Stimulated activated CD4-positive, alpha-beta T cell treated with anti-CD3 and anti-CD28 coated beads, TNF-alpha, amount 100 ng/mL, for 48 hours (primary cell): ENCODE measurements at regions not wholly inside any gene's neighbourhood (a gene's known extent, or its start where the extent isn't known, plus 50 kb on each side); places are given as distances from the start of the nearest gene placed in this dataset.

Experiments used
- DNase-seq, 3 donors: peaks; one replicate each; pipeline ENCODE4 v3.0.0-alpha.2; 2020; ENCODE audit warnings: low read depth in 3 of 3

GRCh38 chrX:69110116-69110530, 55.1 kb downstream of the PJA1 start:
- no peak for DNase-seq

DNA sequence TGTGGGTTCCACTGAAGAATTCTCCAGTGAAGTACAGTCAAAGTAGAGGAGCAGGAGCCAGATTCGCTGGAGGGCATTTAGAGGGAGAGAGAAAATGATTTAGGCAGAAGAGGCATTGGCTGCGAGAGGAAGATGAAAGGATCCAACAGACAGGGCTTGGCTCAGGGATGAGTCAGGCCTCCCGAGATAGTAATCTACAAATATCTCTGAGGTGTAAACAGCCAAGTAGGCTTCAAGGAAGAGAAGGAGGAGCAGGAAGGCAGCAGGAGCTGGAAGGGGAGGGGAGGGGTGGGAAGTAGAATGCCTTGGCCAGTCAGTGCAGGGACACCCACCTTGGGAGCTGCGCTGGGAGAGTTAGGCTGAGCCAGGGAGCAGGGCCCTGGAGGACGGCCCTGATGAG, 55.5 kb downstream of the PJA1 start:
- DNase-seq, result no peak

DNA sequence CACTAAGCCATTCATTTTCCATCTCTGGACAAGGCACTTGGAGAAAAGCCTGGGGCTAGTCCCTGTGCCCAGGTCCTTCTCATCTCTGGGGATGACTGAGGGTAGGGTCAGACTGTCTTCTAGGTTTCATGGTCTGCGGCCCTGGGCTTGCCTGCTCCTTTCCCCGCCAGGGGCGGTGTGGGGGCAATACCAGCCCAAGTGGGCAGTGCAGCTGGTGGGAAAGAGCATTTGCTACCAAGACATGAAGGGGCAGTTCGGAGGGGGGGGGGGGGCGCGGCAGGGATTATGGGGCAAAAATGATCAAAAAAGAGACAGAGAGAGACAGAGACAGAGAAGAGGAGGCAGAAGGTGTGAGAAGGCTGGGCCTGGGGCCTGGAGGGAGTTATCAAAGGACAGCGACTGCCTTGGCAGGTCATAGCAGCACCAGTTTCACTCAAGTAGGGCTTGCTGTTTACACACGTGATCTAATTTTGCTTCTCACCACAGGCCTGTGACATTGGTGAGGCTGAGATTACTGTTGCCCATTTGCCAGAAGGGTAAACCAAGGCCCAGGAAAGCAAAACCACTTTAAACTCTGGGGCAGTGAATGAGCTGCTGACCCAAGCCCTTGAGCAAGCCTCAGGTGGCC, 56.1 kb downstream of the PJA1 start:
- no peak for DNase-seq

GRCh38 chrX:69107747-69108401, 57.4 kb downstream of the PJA1 start:
- no peak for DNase-seq

- no peak for DNase-seq
Observed at GRCh38 chrX:69107231-69107739, 58.0 kb downstream of the PJA1 start.

DNA sequence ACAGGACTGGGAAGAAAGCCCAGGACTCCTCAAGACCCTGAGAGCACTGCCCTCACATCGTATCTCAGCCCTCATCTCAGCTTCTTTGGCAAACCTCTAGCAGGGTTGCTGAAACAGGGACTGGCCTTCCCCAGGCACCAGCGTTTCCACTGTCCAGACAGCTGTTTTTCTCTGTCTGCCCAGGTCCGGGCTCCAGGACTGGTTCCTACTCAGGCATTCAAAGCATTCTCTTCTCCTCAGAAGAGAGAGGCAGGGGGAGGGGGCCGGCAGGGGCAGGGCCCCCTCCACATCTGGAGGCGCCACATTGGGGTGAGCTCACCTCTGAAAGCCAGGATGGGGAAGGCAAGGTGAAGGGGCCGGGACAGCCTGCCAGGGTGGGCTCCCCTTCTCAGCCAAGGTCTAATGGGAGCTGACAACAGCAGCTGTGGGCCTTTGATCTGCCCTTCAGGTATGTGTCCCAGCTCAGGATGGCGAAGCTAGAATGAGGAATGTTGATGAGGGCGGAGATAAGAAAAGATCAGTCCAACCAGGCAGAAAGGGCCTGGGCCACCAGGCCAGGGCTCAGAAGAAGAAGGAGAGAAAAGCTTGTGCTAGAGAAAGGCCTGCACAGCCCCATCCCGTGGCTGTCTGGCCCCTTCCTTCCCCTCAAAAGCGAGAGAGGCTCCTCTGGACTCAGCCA, 60.4 kb downstream of the PJA1 start:
- DNase-seq, result no peak

- DNase-seq, result no peak
Observed at GRCh38 chrX:69103539-69103938, 61.7 kb downstream of the PJA1 start.

- DNase-seq, result no peak
Observed at GRCh38 chrX:69102612-69103194, 62.5 kb downstream of the PJA1 start.

DNA sequence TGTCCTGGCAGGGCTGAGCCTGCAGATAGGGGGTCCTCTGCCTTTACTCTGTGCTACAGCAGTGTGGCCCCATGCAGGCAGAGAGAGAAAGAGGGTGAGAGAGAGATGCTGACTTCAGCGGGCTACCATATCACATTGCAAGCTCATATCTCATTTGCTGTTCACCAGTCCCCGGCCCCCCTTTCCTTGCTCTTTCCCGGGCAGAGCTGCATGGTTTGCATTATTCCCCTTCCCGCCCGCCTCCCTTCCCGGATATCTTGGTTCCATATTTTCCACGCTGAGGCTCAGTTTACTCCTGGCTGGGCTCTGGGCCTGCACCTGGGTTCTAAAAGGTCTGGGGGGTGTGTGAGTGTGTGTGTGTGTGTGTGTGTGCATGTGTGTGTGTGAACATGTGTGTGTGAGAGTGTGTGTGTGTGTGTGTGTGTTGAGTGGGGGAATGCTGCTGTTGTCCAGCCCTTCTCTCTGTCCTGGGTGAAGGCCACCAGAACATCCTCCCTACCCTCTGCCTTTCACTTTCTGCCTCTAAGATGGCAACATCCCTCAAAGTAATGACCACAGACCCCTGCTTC, 63.5 kb downstream of the PJA1 start:
- no peak for DNase-seq

- DNase-seq, result no peak
Observed at GRCh38 chrX:69100478-69100877, 64.8 kb downstream of the PJA1 start.

DNA sequence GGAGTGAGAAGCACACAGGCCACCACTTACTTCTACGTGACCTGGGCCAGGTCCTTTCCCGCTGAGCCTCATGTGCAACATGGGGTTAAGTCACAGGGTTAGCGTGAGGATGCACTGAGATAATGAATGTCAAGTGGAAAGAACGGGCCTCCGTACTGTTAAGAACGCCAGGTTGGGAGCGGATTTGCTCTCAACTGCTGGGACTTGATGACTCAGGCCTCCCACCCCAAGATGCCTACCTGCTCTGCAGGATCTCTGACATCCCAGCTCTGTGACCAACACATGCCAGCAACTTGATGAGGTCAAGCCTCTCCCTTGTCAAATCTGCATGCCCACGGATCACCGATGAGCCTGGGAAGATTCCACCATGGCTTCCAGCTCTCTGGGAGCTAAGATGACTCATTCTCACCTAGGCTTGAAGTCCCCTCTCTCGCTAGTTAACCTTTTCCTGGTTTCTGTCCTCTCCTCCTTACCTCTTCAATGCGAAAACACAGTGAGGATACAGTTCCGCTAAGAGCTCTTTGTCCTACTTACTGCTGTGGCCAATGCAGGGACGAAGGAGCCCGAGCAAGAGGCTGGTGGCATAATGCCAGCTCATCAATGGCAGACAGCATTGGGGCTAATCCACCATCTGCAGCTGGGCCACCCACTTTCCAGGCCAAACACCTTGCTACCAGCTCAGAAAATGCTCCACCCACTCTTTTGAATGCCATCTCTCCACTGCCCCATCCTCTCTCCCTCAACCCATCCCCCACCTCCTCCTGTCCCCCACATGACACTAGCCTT, 67.6 kb downstream of the PJA1 start:
- no peak for DNase-seq

DNA sequence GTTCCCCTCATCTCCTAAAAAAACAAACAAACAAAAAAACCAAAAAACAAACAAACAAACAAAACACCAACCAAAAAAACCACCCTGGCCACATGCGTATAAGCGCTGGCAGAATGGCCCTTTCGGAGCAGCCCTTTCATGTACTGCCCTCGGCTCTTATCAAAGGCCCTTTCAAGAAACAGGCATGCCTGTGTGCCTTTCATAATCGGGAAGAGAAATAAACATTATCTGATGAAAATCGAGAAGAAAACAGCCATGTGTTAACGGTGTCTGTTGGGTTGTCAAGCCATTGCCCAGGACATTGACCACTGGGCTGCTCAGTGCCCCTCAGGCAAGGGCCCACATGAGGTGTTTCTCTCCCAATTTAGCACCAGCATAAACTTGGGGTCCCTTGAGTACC, 68.3 kb downstream of the PJA1 start:
- DNase-seq, result no peak

DNA sequence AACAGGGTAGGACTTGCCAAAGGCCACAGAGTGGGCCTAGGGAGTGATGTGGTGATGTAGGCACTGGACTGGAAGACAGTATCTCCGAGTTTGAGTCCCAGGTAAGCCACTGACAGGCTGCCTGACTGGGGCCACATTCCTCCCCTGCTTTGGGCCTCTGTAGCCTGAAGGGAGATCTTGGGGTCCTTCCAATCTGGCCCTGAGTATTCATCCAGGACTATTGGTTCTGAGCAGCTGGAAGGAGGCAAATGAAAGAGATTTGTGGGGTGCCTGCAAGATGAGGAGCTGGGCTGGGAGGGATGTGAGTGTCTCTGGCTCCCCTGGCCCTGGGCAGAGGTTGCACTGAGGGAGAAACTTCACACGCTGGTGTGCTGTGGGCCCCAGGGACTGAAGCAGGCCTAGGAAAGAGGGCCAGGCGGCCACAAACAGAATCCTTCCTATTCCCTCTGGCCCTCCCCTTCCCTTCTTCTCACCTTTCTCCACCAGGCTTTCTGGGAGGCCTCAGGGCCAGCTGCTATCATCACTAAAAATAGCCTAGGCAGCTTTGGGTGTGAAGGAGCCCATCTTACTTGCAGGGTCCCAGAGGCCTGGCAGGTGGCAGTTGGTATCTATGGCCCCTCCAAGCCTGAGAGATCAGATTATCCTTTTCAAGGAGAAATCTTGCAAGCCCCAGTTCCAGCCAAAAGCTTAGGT, 70.1 kb downstream of the PJA1 start:
- no peak for DNase-seq

DNA sequence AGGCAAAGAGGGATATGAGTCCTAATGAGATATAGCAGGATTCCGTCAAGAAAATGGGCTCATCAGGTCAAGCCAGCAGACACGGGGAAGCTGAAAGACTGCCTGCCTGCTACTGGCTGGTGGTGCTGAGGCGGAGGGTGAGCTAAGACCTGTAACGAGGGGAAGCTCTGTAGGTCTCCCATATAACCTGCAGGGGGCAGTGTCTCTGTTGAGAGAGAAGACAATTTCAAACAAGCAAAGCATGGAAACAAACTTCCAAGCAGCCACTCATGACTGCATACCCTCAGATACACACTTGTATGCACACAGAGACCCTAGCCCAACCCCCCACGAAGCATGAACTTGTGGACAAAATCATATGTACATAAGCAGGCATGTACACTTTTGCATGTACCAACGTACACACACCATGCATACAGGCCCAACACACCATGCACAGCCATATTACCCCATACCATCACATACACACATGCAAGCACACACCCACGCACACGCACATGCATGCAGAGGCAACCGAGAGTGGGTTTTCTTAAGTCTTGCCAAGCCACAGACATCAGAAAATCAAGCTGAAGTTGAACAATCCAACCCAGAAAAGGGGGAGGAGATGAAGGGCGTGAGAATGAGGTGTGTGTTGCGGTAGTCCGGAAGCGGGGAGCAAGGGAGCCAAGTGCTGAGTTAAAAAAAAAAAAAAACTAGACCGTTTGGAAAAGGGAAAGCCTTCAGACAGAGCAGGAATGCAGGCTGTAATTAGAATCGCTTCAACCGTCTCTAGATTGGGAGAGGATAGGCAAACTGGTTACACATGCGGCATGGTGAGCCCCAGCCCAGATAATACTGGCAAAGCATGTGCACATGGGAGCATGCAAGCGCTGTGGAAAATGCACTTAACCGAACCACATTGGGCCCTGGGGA, 71.0 kb downstream of the PJA1 start:
- DNase-seq, result peak in 1 of 3 donors; percentile 16

DNA sequence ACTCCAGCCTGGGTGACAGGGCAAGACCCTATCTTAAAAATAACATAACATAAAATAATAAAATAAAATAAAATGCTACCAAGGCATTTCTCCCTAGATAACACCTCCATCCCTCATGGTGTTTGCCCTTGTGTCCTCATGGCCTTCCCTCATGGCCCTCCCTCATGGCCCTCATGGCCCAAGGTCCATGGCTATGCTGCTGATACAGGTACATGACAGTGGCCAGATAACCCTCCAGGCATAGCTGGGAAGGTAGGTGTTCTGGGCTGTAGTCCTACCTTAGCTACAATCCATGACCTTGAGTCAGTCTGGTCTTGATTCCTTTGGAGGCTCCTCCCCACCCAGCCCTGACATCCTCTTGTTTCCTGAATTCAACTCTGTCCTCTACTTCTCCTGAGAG, 75.2 kb downstream of the PJA1 start:
- no peak for DNase-seq

GRCh38 chrX:69089203-69089602, 76.0 kb downstream of the PJA1 start:
- no peak for DNase-seq

GRCh38 chrX:69088171-69088938, 76.9 kb downstream of the PJA1 start:
- DNase-seq, result no peak

DNA sequence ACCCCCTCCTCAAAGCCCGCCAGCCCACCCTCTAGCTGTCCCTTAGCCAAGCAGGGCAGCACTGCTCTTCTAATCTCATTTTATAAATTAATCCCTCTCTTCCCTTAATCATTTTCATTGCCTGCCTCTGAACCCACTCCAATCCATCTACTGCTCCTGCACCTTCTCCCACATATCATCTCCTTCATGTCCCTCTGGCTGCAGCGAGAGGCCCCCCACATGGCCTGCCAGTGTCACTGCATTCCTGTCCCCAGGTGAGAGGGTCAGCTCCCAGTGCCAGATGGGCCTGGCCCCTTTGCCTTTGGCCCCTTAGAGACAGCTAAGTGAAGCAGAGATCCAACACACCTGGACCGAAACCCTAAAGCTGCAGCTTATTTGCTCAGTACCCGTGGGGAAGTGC, 79.4 kb downstream of the PJA1 start:
- no peak for DNase-seq

- no peak for DNase-seq
Observed at GRCh38 chrX:69085151-69085550, 80.1 kb downstream of the PJA1 start.
